NT2/D1 (cell line): ENCODE measurements at regions not wholly inside any gene's neighbourhood (a gene's known extent, or its start where the extent isn't known, plus 50 kb on each side); places are given as distances from the start of the nearest gene placed in this dataset.

Experiments
- YY1 ChIP-seq: IDR thresholded peaks from 2 replicates; pipeline ENCODE4 v1.6.1; 2011; ENCODE audit not compliant: insufficient read length, insufficient read depth
- ZNF274 ChIP-seq: IDR thresholded peaks from 2 replicates; pipeline ENCODE4 v1.6.1; 2011; ENCODE audit warnings: mild to moderate bottlenecking, low read depth, low read length

DNA sequence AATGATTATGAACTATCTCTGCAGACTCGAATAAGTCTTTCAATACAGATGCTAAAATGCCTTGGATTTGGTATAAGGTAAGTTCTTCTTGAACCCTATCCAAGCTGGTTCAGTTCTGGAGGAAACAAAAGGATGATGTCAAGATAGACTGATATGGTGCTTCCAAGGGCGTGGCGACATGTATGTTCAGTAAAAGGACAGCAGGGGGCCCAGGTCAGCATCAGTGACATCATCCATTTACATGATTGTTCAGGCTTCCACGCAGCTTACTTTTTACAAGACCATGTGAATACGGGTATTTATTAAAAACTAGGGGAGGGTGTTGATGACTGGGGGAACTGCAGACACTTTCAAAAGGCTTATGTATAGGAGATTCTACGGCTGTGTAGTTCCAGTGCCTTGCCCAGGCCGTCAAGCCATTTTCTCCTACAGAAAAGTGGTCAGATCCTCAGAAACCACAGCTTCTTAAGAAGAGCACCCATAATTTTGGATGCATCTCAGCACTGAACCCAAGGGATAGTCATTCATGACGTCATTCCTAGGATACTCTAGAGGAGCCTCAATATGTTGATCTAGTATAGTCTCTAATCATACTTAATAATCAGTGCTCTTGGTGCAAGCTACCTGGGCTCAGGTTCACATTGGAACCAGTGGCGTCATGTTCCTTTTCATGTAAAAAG, 527.7 kb downstream of the FUT8 start:
- TF ChIP-seq YY1 (no peak), ZNF274 (no peak)
